Thymus (tissue), 11 donors: ENCODE measurements at regions not wholly inside any gene's neighbourhood (a gene's known extent, or its start where the extent isn't known, plus 50 kb on each side); places are given as distances from the start of the nearest gene placed in this dataset.
A peak's percentile ranks its signal among the peaks of the same experiment; 100 is the strongest.
"Not testable (repeated sequence)": the region's sequence is repeated elsewhere in the genome, so short reads cannot be mapped to it uniquely, and the experiment has no call there.

ENCODE experiments used
- DNase-seq, 9 donors: peaks; one replicate each; pipeline ENCODE4 v3.0.0-alpha.2; 2013; ENCODE audit warnings: low spot score in 9 of 9, low read depth in 6 of 9, missing footprints in 1 of 9
- H3K27ac ChIP-seq, 2 donors: one replicate each; pipeline ENCODE4 v1.5.1; 2013; ENCODE audit warnings: control low read depth in 1 of 2, low read depth in 1 of 2, low read length in 1 of 2, mild to moderate bottlenecking in 1 of 2, moderate library complexity in 1 of 2
- H3K27me3 ChIP-seq, 2 donors: one replicate each; pipeline ENCODE4 v1.5.1; 2013; ENCODE audit warnings: low read length in 1 of 2; ENCODE audit not compliant: control insufficient read depth in 2 of 2, insufficient read depth in 1 of 2
- H3K36me3 ChIP-seq, 2 donors: one replicate each; pipeline ENCODE4 v1.5.1; 2013; ENCODE audit warnings: low read length in 1 of 2, mild to moderate bottlenecking in 1 of 2, moderate library complexity in 1 of 2; ENCODE audit not compliant: control insufficient read depth in 2 of 2, insufficient read depth in 2 of 2
- H3K4me1 ChIP-seq, 2 donors: one replicate each; pipeline ENCODE4 v1.5.1; 2013; ENCODE audit warnings: low read length in 2 of 2; ENCODE audit not compliant: control insufficient read depth in 2 of 2, insufficient read depth in 2 of 2
- H3K4me3 ChIP-seq, 2 donors: one replicate each; pipeline ENCODE4 v1.5.1; 2013; ENCODE audit warnings: low read length in 2 of 2, control low read depth in 1 of 2, mild to moderate bottlenecking in 1 of 2
- H3K9me3 ChIP-seq, 2 donors: one replicate each; pipeline ENCODE4 v1.5.1; 2013; ENCODE audit warnings: low read length in 1 of 2, mild to moderate bottlenecking in 1 of 2; ENCODE audit not compliant: control insufficient read depth in 2 of 2, insufficient read depth in 1 of 2
- WGBS: extraction: QIAGEN DNeasy Blood & Tissue Kit; methylation state at CpG from one replicate; pipeline ENCODE4 v1.1.7; 2013; 5-methylcytosine and 5-hydroxymethylcytosine counted together
- donor health status: healthy.

DNA sequence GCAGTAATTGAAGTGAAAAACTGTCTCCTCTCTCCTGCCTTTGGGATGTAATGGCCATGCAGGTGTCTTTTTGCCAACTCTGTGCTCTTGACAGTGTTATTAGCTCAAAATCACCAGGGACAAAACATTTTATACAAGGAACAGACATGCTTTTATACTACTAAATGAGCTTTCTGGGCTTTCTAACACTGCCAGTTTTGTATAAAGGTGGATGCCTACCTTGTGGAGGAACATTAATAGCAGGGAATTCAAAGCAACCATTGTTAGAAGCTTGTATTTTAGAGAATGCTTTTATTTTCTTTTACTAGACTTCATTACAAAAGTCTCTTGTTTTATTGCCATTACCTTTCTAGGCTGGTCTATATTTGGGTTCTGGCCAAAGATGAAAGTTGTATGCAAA lies 54.7 kb upstream of the ARSJ start:
- Histone ChIP-seq H3K36me3 (no peaks in the 10 kb centered on the region), H3K27me3 (no peaks in the 10 kb centered on the region), H3K27ac (no peak overlapping the region), H3K9me3 (no peaks in the 10 kb centered on the region), H3K4me3 (no peak overlapping the region), H3K4me1 (no peaks in the 10 kb centered on the region)
- DNase-seq: no peak

- Histone ChIP-seq H3K4me1 (peaks cover 0 to 3% of the 10 kb centered on the region in 2 donors), H3K27me3 (no peaks in the 10 kb centered on the region), H3K27ac (no peak overlapping the region), H3K9me3 (no peaks in the 10 kb centered on the region), H3K4me3 (no peak overlapping the region), H3K36me3 (no peaks in the 10 kb centered on the region)
- WGBS: 95% methylated on average over 4 of the region's 4 CpGs
- DNase-seq: no peak
Observed at GRCh38 chr4:114036426-114036825, 57.0 kb upstream of the ARSJ start.

DNA sequence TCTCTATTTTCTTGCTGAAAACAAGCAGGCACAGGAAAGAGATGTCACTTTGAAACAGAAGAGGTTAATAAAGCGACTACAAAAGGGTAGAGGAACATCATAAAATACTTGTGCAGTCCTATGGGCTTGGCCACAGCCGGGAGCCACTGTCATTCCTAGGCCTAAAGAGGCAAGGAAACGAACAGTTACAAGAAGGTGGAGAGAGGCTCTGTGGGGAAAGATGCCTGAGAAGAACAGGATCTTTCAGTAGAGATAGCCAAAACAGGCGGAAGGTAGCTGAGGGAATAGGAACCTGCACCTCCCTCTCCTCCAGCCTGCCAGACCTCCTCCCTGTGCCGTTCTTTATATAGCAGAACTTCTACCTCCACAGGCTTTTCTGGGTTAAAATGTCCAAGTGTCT lies 57.4 kb upstream of the ARSJ start:
- WGBS: 94% methylated on average over 5 of the region's 5 CpGs
- Histone ChIP-seq H3K27ac (no peak overlapping the region), H3K27me3 (no peaks in the 10 kb centered on the region), H3K4me1 (peaks cover 0 to 3% of the 10 kb centered on the region in 2 donors), H3K36me3 (no peaks in the 10 kb centered on the region), H3K4me3 (no peak overlapping the region), H3K9me3 (no peaks in the 10 kb centered on the region)
- no peak for DNase-seq

DNA sequence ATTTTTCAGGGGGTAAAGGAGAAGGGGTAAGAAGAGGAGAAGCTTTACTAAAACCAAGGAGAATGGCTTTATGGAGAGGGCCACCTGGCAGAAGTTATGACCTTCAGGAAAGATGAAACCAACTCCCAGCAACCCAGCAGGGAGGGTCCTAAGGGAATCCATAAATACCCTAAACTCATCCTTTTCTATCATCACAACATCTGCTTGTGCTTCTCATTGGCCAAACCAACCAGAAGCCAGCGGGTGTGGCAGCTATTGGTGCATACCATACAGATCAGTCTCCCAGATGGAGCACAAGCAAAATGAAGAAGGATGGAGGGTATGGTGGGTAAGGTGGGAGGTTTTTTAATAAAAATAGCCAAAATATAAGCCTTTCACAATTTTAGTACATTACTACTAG lies 58.5 kb upstream of the ARSJ start:
- no peaks in the 10 kb centered on the region for H3K9me3 ChIP-seq
- 100% methylated on average over 1 of the region's 1 CpG for WGBS

DNA sequence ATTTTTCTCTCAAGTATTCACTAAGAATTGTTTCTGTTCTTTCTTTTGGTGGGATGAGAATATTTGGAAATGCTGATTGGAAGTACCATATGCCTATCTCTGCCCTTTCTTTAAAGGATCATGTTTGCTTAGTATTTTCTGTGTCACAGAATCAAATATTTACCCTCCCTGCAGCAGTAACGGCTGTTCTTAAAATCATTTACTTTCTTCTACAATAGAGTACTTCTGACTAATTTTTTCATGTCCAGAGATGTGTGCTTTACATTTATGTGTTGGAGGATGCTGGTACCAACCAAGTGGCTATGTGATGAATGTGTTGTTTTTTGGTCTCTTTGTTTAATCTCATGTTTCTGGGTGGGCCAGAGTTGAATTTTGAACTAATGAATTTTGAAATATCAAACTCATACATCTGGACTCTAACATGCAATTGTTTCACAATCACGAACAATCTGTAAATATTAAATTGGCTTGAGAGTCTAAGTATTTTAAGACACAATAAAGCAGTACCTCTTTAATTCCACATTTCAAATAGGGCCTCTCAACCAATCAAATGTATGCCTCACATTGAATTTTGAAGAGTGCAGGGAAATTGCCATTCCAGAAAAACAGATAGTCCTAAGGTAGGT lies 59.4 kb upstream of the ARSJ start:
- WGBS: 95% methylated on average over 2 of the region's 2 CpGs
- H3K27ac ChIP-seq: no peak overlapping the region
- no peak for DNase-seq
- no peaks in the 10 kb centered on the region for H3K27me3 ChIP-seq
- H3K4me1 ChIP-seq: peaks cover 0 to 3% of the 10 kb centered on the region in 2 donors
- H3K9me3 ChIP-seq: no peaks in the 10 kb centered on the region
- H3K4me3 ChIP-seq: no peak overlapping the region
- no peaks in the 10 kb centered on the region for H3K36me3 ChIP-seq

More for the DNA sequence above, 58.5 kb upstream of the ARSJ start:
- no peak overlapping the region for H3K4me3 ChIP-seq
- no peak overlapping the region for H3K27ac ChIP-seq
- H3K4me1 ChIP-seq: peaks cover 0 to 3% of the 10 kb centered on the region in 2 donors
- H3K27me3 ChIP-seq: no peaks in the 10 kb centered on the region
- no peaks in the 10 kb centered on the region for H3K36me3 ChIP-seq
- no peak for DNase-seq

- no peaks in the 10 kb centered on the region for H3K36me3 ChIP-seq
- no peaks in the 10 kb centered on the region for H3K27me3 ChIP-seq
- 37% methylated on average over 3 of the region's 3 CpGs for WGBS
- H3K4me1 ChIP-seq: peaks cover 0 to 3% of the 10 kb centered on the region in 2 donors
- no peaks in the 10 kb centered on the region for H3K9me3 ChIP-seq
- peak in 1 of 9 donors; percentile 13 for DNase-seq
- H3K4me3 ChIP-seq: no peak overlapping the region
- no peak overlapping the region for H3K27ac ChIP-seq
Observed at GRCh38 chr4:114040319-114041116, 61.1 kb upstream of the ARSJ start.

- Histone ChIP-seq H3K27me3 (no peaks in the 10 kb centered on the region), H3K4me1 (peaks cover 0 to 3% of the 10 kb centered on the region in 2 donors), H3K9me3 (no peaks in the 10 kb centered on the region), H3K4me3 (no peak overlapping the region), H3K27ac (no peak overlapping the region), H3K36me3 (no peaks in the 10 kb centered on the region)
- DNase-seq: no peak
- WGBS: 96% methylated on average over 2 of the region's 2 CpGs
Observed at GRCh38 chr4:114041117-114041475, 61.6 kb upstream of the ARSJ start.

- Histone ChIP-seq H3K36me3 (no peaks in the 10 kb centered on the region), H3K4me3 (no peak overlapping the region), H3K27me3 (no peaks in the 10 kb centered on the region), H3K27ac (no peak overlapping the region), H3K9me3 (no peaks in the 10 kb centered on the region), H3K4me1 (peaks cover 0 to 3% of the 10 kb centered on the region in 2 donors)
- no peak for DNase-seq
Observed at GRCh38 chr4:114043116-114043515, 63.7 kb upstream of the ARSJ start.

- not testable (repeated sequence) for H3K9me3 ChIP-seq, H3K27ac ChIP-seq, H3K36me3 ChIP-seq, H3K4me3 ChIP-seq, DNase-seq, H3K4me1 ChIP-seq, H3K27me3 ChIP-seq
- WGBS: 97% methylated on average over 14 of the region's 14 CpGs
Observed at GRCh38 chr4:114044351-114044750, 64.9 kb upstream of the ARSJ start.
